HG03280 (cell line): ENCODE measurements at regions not wholly inside any gene's neighbourhood (a gene's known extent, or its start where the extent isn't known, plus 50 kb on each side); places are given as distances from the start of the nearest gene placed in this dataset.
"Not testable (repeated sequence)": the region's sequence is repeated elsewhere in the genome, so short reads cannot be mapped to it uniquely, and the experiment has no call there.

Experiments
- ATAC-seq: cut with Tn5 transposase; IDR thresholded peaks from one replicate; pipeline ENCODE4 v1.9.1; 2021; ENCODE audit warnings: mild to moderate bottlenecking, moderate library complexity; ENCODE audit not compliant: unreplicated experiment

DNA sequence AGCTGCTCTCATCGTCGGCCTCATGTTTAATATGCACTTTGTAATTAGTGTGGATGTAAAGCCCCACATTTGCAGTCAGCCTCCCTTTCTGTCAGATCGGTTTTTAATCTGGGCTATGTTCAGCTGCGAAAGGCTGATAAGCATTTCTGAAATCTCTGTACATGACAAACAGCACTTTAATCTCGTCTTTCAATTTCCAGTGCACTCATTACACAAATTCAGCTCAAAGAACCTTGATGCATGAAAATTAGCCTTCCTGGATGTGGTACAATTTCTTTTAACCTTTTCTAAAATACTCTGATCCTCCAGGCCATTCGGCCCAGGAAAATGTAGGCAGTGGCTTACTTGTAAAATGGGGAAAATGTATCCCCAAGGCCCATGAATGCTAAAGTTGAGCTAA, 265.1 kb downstream of the RND3 start:
- no peak for ATAC-seq

DNA sequence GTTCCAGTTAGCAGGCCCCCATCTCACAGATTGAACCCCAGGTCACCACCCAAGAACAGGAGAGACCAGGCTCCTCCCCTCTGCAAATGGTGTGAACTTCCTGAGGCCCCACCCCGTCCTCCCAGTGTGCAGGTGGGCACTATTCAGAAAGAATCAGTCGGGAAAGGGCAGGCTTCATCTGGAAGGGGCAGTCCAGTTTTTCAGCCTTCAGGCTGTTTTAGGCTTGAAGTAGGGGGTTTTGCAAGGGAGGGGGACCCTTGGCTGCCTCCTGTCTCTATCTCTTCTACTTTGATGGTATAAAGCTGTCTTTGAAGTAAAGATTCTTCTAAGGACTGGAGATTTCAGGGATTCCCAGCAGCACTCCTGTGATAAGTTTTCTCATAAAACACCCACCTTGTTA, 267.6 kb downstream of the RND3 start:
- no peak for ATAC-seq

DNA sequence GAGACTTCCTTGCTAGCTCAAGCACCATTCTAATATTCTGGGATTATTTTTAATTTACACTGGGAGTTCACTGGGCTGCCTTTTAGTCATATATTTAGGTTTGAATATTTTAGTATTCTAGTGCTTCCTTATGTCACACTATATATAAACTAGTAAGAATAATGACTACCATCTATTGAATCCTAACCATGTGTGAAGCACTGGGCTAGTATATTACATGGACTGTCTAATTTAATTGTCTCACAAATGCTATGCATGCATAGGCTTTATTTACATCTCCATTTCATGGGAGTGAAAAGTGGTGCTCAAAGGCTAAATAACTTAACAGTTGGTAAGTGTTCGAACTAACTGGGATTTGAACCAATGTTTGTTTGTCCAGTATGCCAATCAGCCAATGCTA, 272.4 kb downstream of the RND3 start:
- no peak for ATAC-seq

DNA sequence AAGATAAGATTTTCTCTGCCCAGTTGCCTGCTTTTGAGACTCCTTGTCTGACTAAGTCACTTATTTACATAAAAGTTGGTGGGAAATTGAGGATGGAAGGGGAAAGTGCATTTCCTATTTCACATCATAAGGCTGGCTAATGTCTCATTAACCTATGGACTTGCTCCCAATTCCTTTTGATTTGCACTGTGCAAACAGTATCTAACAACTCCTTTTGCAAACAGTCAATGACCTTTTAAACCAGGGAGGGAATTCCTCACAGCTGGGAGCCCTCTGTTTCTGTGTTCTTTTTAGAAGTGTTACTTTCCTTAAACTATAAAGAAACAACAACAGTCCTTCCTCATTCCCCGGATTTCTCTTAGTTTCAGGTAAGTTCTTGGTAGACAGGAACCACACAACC, 272.8 kb downstream of the RND3 start:
- no peak for ATAC-seq

DNA sequence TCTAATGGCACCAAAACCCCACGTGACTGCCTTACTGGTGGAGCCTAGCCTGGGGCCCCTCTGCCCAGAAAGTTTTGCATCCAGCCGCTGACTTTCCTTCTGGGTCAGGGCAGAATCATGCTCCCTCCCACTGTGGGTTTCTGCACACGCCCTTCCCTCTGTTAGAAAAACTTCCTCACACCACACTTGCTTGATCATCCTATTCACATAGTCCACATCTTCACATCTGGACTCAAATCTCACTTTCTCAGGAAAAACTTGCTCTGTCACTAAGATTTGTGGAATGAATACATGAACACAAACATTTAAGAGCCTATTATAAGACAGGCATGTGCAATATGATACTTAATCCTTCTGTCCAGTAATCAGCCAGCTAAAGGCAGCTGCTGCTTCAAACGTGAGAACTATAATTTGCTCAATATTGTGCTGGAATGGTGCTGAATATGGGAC, 274.7 kb downstream of the RND3 start:
- no peak for ATAC-seq

DNA sequence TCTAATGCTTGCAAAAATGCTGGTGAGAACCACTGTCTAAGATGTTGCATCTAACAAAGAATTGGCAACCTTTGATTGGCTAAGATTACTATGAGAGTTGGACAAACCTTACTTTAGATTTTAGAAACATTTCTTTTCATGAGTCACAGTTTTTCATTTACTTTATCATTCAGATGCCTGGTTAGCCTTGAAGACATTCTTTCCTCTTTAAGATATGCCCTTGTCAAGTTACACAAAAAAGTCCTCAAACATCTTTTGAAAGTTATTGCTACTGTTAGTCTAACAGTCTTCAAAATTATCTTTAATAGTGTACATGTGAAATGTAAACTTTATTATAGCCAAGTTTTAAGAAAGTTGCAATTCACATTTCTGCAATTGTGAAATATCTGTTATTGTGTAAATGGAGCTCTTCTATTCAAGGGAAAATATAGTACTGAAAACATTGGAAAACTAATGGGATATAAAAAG, 276.3 kb downstream of the RND3 start:
- ATAC-seq = no peak

DNA sequence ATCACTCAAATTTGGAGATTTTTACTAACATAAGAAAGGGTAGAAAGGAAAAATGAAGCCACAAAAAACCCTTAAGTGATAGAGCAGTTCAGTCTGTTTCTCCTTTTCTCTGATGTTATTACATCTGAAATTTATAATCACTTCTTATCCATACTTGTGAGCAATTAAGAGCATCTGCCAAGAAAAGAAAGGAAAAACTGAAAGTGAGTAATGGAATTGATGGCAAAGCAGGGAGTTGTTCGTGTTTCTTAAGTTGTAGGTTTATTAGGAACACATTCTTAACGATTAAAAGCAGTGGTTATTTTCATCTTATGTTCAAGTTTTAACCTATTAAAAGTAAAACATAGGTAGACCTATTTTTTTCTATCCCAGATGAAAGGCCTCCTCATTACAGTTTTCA, 277.7 kb downstream of the RND3 start:
- no peak for ATAC-seq

DNA sequence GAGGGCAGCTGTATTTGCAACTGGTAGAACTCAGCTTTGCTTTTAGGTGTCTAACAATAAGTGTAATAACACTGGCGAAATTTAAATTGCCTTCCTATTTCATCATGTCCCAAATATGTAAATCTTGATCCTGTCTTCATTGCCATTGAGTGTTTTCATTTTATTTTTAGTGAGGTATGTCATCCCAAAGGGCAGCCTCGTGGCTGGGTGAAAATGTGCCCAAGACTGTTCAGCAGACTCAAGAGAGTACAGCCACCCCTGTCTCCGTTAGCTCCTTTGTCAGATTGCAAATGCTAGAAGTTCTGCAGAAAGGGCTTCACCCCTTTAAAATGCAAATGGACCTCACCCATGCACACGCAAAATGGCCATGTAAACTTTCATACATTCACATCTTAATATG, 278.8 kb downstream of the RND3 start:
- ATAC-seq = no peak

DNA sequence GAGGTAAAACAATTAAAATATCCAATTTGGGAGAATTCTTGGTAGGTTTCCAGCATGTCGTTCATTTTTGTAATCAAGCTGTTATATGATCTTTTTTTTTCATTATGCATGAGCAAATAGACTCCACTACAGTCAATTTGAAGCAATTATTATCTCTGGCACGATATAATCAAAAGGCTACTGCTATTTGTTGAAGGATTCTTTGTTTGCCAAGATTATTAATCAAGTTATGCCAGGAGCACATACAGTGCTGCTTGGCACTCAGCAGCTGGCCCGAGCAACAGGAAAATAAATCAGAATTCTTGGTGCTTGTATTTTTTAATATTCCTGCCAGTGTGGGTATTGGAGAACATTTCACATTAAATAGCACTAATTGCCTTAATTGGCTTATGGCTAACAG, 279.5 kb downstream of the RND3 start:
- no peak for ATAC-seq

DNA sequence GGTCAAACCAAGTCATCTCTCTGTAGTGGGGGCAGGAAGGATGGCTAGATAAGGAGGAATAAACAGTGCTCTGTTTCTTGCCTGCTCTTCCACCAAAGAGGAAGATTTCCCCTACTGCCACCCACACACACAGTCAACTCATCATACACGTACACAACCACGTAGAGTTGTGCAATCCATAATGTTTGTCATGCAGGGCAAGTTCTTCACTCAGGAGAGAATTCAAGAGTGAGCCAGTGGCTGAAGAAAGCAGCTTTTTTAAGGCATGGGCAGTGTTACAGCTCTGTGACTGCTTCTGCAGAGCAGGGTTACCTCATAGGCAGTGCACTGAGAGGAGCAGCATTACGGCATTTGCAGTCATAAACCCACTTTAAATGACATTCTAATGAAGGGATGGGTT, 283.0 kb downstream of the RND3 start:
- ATAC-seq = no peak

DNA sequence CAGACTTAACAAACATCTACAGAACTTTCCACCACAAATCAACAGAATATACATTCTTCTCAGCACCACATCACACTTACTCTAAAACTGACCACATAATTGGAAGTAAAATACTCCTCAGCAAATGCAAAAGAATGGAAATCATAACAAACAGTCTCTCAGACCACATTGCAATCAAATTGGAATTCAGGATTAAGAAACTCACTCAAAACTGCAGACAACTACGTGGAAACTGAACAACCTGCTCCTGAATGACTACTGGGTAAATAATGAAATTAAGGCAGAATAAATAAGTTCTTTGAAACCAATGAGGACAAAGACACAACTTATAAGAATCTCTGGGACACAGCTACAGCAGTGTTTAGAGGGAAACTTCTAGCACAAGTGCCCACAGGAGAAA, 292.7 kb downstream of the RND3 start:
- not testable (repeated sequence) for ATAC-seq

DNA sequence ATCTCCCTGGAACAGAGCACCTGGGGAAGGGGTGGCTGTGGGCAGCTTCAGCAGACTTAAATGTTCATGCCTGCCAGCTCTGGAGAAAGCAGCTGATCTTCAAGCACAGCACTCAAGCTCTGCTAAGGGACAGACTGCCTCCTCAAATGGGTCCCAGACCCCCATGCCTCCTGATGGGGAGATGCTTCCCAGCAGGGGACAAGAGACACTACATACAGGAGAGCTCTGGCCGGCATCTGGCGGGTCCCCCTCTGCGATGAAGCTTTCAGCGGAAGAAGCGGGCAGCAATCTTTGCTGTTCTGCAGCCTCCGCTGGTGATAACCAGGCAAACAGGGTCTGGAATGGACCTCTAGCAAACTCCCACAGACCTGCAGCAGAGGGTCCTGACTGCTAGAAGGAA, 294.8 kb downstream of the RND3 start:
- ATAC-seq = no peak

DNA sequence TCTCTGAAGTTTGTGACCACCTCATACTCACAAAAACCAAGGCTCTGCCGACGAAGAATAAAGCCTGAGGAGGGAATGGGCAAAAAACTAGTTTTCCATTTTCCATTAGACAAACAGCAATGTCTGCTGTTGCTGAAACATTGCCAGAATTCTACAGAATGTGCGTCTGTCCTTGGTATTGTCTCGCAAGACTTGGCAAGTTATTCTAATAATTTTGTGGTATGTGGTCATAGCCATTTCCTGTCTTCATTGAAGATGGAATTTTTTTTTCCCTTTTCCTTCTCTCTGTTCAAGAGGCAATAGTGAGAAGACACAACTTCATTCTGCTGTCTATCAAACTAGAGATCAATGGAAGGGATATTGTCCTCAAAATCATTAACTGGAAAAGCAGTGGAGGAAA, 296.1 kb downstream of the RND3 start:
- ATAC-seq = no peak

DNA sequence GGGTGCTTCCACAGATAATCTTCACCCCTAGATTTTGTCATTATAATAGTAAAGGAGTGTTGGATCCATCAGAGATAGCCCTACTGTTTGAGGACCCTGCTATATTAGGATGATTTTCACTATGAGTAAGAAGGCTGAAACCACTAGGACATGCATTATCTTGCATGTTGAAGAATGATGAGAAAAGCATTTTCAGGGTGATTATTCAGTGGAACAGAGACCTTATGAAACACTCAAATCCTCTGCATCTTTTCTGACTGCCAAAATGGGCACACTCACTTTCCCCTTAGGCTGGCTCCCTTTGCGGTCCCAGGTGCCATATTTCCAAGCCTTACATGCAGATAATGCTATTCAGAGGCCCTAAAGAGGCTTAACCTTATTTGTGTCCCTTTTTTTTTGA, 296.9 kb downstream of the RND3 start:
- no peak for ATAC-seq

DNA sequence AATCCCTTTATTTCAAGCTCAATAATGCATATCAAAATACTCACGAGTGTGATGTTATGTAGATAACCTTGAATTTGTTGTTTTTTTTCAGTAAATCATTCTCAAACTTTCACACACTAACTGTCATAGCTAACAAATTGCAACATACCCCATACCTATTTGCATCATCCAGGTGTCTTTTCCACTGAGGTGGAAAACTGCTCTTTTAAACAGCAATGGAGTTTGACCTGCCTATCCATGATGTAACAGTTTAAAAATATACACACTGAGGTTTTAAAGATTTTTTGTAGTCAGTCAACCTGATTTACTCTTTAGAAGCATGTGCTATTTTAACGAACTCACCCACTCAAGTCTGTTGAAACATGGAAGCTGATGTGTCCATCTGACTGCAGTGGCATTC, 298.7 kb downstream of the RND3 start:
- ATAC-seq = no peak

DNA sequence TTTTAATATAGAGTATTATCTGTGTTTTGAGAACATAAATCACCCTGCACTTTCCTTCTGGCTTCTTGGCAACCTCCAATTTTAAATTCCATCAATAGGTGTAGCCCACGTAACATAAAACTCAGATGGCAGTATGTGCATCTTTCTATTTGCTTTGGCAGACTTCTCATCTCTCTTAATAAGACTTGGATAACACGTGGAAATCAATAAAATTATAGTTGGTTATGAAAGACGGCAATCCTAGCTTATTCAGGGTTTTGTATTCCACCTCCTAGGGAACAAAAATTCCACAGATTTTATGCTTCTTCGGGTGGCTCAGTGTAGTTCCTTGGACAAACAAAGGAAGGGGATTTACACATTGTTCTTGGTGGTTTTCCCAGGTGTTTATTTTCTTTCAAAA, 299.3 kb downstream of the RND3 start:
- ATAC-seq = no peak

DNA sequence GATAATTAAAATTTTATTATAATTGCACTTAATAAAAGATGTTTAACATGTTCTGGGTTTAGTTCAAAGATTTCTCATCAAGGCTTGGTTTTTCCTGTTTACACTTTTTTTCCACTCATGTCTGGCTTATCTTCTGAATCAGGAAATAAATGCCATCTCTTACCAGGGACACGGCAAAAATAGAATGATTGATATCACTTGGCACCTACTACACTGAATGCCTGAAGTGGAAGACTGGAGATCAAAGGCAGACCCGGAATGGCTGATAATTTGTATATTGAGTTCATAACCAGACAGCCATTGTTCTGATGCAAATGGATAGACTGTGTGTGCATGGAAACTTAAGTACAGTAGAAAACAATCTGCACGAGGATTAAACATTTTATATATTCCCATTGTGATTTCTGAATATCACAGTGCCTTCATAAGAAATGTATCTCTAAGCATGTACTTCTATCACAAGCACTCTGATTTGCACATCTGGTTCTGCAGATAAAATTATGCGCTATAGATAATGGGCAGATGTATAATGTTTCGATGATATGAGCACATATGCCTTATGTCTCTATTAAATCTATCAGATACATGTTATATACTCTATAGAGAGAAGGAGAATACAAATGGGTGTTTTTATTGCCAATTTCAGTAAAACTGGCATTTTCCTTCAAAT, 304.8 kb downstream of the RND3 start:
- ATAC-seq = no peak

DNA sequence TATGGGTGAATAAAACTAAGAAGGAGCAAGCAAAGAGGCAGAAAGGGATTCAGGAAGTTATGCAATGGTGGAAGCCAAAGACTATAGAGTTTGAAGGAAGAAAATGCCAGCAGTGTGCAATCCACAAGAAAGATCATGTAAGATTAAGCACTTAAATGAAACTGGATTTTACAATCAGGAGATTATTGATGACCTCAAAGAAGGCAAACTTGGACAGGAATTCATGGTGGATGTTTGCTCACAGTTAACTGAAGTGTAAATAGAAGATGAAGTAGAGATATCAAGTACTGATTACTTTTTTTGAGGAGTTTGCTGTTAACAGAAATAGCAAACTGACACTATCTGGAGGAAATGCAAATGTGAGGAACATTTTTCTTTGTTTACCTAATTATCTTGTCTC, 308.9 kb downstream of the RND3 start:
- no peak for ATAC-seq

DNA sequence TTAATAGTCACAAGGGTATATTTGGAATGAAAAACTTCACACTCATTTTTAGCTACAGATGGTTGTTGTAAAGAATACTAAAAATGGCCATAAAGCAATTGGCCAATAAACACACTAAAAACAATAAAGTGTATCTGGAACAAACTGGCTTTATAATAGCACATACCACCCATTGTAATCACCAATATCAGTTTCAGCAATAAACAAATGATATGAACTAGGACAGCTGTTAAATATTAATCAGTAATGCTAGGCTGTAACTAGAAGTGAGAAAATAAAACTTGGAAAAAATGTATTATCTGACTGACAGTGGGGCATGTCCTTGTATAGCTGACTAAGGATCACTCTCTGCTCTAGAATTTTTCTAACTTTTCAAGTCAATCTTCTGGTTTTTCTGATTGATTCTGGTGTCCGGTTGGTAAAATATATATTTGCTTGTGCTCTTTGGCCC, 312.5 kb downstream of the RND3 start:
- no peak for ATAC-seq

DNA sequence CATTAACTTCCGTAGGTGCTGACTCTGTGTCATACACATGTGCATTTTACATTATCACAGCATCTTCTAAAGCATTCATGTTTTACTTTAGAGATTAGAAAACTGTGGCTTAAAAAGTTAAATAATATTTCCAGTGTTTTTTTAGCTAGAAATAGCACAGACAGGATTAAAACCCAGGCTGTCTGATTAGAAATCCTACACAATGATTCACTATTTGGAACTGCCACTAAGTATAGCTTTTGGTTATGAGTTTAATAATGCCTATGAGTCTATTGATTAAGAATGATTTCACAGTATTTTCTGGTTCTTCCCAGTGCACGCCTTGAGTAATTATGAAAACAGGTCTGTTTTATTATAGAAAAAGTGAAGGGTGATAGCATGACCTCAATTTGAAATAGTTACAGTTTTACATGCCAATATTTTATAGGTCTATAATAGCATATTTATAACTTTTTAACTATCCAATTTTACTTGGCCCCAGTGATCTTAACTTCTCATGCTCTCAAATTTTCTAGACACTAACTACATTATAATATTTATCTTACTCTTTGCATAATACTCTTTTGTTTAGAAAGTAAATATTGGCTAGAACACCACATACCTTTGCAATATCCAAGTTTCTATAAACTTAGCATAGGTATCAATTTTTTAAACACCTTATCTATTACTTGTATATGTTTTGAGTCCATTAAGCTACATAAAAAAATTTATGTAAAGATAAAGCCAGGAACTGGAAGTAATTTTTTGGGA, 313.2 kb downstream of the RND3 start:
- ATAC-seq = no peak

DNA sequence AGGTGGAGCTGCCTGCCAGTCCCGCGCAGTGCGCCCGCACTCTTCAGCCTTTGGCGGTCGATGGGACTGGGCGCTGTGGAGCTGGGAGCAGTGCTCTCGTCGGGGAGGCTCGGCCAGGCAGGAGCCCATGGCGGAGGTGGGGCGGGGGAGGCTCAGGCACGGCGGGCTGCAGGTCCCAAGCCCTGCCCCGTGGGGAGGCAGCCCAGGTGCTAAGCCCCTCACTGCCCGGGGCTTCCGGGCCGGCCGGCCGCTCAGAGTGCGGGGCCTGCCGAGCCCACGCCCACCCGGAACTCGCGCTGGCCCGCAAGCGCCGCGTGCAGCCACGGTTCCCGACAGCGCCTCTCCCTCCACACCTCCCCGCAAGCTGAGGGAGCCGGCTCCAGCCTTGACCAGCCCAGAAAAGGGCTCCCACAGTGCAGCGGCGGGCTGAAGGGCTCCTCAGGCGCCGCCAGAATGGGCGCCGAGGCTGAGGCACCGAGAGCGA, 316.4 kb downstream of the RND3 start:
- no peak for ATAC-seq

DNA sequence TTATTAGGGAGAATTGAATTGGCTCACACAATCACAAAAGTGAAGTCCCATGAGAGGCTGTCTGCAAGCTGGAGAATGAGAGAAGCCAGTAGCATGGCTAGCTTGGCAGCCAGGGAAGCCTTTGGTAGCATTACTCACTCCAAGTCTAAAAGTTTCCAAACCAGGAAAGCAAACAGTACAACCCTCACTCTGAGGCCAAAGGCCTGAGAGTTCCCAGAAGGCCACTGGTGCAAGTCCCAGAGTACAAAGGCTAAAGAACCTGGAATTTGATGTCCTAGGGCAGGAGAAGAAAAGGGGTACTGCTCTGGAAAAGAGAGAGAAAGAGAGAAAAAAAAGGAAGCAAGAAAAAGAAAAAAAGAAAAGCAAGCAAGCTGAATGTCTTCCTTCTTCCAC, 318.2 kb downstream of the RND3 start:
- ATAC-seq = no peak
